Stimulated activated CD8-positive, alpha-beta memory T cell treated with anti-CD3 and anti-CD28 coated beads, Interleukin-4, amount 100 ng/mL, for 48 hours (primary cell): ENCODE measurements at regions not wholly inside any gene's neighbourhood (a gene's known extent, or its start where the extent isn't known, plus 50 kb on each side); places are given as distances from the start of the nearest gene placed in this dataset.

Source experiments
- DNase-seq: peaks from one replicate; pipeline ENCODE4 v3.0.0-alpha.2; 2020

GRCh38 chr15:69972436-69972835 lies 125.3 kb downstream of the TLE3 start:
- DNase-seq, result no peak

GRCh38 chr15:69973102-69973714 lies 124.5 kb downstream of the TLE3 start:
- DNase-seq, result peak; percentile 46

GRCh38 chr15:69973880-69974279 lies 123.8 kb downstream of the TLE3 start:
- no peak for DNase-seq

- DNase-seq, result no peak
These were observed 123.4 kb downstream of the TLE3 start for GRCh38 chr15:69974321-69974720.

- peak; percentile 70 for DNase-seq
These were observed 121.2 kb downstream of the TLE3 start for GRCh38 chr15:69976366-69976994.

- no peak for DNase-seq
These were observed 119.1 kb downstream of the TLE3 start for GRCh38 chr15:69978603-69979002.

- no peak for DNase-seq
These were observed 118.5 kb downstream of the TLE3 start for GRCh38 chr15:69979262-69979661.

GRCh38 chr15:69979783-69980182 lies 117.9 kb downstream of the TLE3 start:
- no peak for DNase-seq

GRCh38 chr15:69980341-69981059 lies 117.2 kb downstream of the TLE3 start:
- DNase-seq, result no peak

- no peak for DNase-seq
These were observed 115.7 kb downstream of the TLE3 start for GRCh38 chr15:69982037-69982436.

GRCh38 chr15:69983696-69984265 lies 113.9 kb downstream of the TLE3 start:
- DNase-seq, result no peak

GRCh38 chr15:69987492-69988489 lies 109.9 kb downstream of the TLE3 start:
- no peak for DNase-seq

GRCh38 chr15:69988541-69989225 lies 109.0 kb downstream of the TLE3 start:
- DNase-seq, result no peak

- DNase-seq, result no peak
These were observed 106.9 kb downstream of the TLE3 start for GRCh38 chr15:69990566-69991421.

GRCh38 chr15:69991551-69991980 lies 106.2 kb downstream of the TLE3 start:
- no peak for DNase-seq

- DNase-seq, result no peak
These were observed 105.4 kb downstream of the TLE3 start for GRCh38 chr15:69992348-69992747.

GRCh38 chr15:69994429-69995205 lies 103.1 kb downstream of the TLE3 start:
- DNase-seq, result no peak

- DNase-seq, result no peak
These were observed 101.2 kb downstream of the TLE3 start for GRCh38 chr15:69996321-69997160.

GRCh38 chr15:69997161-69997485 lies 100.6 kb downstream of the TLE3 start:
- no peak for DNase-seq
